Osteocyte (in vitro differentiated cells): ENCODE measurements at regions not wholly inside any gene's neighbourhood (a gene's known extent, or its start where the extent isn't known, plus 50 kb on each side); places are given as distances from the start of the nearest gene placed in this dataset.
"Not testable (repeated sequence)": the region's sequence is repeated elsewhere in the genome, so short reads cannot be mapped to it uniquely, and the experiment has no call there.

Experiments
- DNase-seq: peaks from one replicate; pipeline ENCODE4 v3.0.0; 2021; ENCODE audit warnings: mixed read lengths; ENCODE audit not compliant: unreplicated experiment; ENCODE audit errors: extremely low spot score
- H3K27ac Mint-ChIP-seq: one replicate; pipeline ENCODE4 v1.8.0; 2021; ENCODE audit warnings: mild to moderate bottlenecking, mixed read lengths; ENCODE audit not compliant: unreplicated experiment
- H3K27me3 Mint-ChIP-seq: one replicate; pipeline ENCODE4 v1.8.0; 2021; ENCODE audit warnings: mixed read lengths; ENCODE audit not compliant: unreplicated experiment
- H3K36me3 Mint-ChIP-seq: one replicate; pipeline ENCODE4 v1.8.0; 2021; ENCODE audit warnings: mixed read lengths; ENCODE audit not compliant: unreplicated experiment
- H3K4me1 Mint-ChIP-seq: one replicate; pipeline ENCODE4 v1.8.0; 2021; ENCODE audit warnings: mixed read lengths; ENCODE audit not compliant: unreplicated experiment
- H3K4me3 Mint-ChIP-seq: one replicate; pipeline ENCODE4 v1.8.0; 2021; ENCODE audit warnings: mild to moderate bottlenecking, moderate library complexity, mixed read lengths; ENCODE audit not compliant: unreplicated experiment
- H3K9me3 Mint-ChIP-seq: one replicate; pipeline ENCODE4 v1.8.0; 2021; ENCODE audit warnings: mixed read lengths; ENCODE audit not compliant: unreplicated experiment
- CTCF ChIP-seq: fragments of 200-600 bp; sonication (generic); IDR thresholded peaks from 2 replicates; pipeline ENCODE4 v1.5.0; 2021; ENCODE audit warnings: antibody characterized with exemption, mild to moderate bottlenecking, moderate library complexity

DNA sequence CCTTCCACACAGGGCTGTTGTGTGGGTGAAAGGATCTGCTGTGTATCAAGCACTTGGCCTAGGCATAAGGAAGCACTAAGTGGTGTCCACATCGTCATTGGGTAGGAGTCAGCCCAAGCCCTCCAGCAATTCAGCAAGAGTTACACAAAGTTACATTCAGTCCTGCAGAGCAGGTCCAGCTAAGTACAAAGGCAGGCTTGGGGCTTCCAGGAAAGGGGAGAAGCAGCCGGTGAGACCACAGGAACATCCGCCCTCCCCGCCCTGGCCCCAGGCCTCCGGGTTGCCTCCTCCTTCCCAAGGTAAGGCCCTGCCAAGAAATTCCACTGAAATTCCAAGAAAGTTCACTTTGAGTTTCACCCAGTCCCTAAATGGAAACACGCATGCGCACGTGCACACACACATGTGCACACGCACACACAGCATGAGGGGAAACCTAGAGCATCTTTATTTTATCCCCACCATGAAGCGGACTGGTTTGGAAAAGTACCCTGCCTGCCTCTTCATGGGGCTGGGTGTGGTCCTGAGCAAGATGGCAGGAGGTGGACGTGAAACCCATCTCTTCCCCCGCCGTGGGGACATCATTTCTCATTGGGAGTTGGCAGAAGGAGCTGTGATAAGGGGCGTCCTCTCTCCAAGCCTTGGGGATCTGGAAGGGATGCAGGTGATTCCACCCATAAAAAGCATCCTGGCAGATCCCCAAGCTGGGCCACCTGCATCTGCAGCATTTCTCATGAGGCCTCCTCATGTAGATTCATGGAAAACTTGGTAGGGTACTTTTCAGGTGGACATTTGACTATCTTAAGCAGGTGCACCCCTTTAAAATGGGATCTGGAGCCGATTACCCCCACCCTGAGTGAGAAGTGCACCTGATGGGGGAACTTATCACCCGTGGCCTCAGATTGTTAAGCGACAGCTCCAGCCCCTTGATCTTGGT, 69.1 kb upstream of the NANOS1 start:
- no peaks in the 10 kb centered on the region for H3K9me3 Mint-ChIP-seq
- H3K27ac Mint-ChIP-seq: no peak overlapping the region
- H3K4me3 Mint-ChIP-seq: no peak overlapping the region
- H3K27me3 Mint-ChIP-seq: peaks cover 6% of the 10 kb centered on the region
- no peak for DNase-seq
- H3K36me3 Mint-ChIP-seq: no peaks in the 10 kb centered on the region
- peaks cover 20% of the 10 kb centered on the region for H3K4me1 Mint-ChIP-seq
- no peak for TF ChIP-seq CTCF

DNA sequence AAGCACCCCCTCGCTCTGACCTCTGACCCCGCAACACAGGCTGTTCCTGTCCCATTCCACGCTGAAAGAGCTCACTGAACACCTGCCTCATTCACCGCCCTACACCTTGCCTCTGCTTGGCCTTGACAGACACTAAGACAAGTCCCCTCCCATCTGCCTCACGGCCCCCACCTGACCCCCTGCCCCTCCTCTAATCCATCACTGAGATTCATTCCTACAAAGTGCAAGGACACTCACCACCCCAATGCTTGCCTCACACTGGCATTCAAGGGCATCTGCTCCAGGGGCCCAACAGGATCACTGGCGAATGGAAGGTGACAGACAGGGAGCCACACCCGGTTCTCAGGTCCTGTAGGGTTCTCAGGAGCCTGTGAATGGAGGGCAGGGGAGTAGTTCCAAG, 68.1 kb upstream of the NANOS1 start:
- Mint-ChIP-seq H3K27me3 (peaks cover 5% of the 10 kb centered on the region), H3K27ac (no peak overlapping the region), H3K4me1 (peaks cover 20% of the 10 kb centered on the region), H3K36me3 (no peaks in the 10 kb centered on the region), H3K9me3 (no peaks in the 10 kb centered on the region), H3K4me3 (no peak overlapping the region)
- DNase-seq: no peak
- TF ChIP-seq CTCF: no peak

DNA sequence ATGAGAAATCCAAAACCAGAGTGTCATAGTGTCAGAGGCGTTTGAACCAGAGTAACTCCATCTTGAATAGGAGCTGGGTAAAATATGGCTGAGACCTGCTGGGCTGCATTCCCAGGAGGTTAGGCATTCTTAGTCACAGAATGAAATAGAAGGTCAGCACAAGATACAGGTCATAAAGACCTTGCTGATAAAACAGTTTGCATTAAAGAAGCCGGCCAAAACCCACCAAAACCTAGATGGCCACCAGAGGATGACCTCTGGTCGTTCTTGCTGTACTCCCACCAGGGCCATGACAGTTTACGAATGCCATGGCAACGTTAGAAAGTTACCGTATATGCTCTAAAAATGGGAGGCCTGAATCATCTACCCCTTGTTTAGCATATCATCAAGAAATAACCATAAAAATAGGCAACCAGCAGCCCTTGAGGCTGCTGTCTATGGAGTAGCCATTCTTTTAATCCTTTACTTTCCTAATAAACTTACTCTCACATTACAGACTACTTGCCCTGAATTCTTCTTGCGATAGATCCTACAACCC, 67.1 kb upstream of the NANOS1 start:
- not testable (repeated sequence) for H3K4me3 Mint-ChIP-seq, H3K27me3 Mint-ChIP-seq, H3K27ac Mint-ChIP-seq, H3K9me3 Mint-ChIP-seq, H3K36me3 Mint-ChIP-seq, DNase-seq
- peaks cover 20% of the 10 kb centered on the region for H3K4me1 Mint-ChIP-seq

- no peaks in the 10 kb centered on the region for H3K36me3 Mint-ChIP-seq
- no peak overlapping the region for H3K27ac Mint-ChIP-seq
- no peak overlapping the region for H3K4me3 Mint-ChIP-seq
- peaks cover 20% of the 10 kb centered on the region for H3K4me1 Mint-ChIP-seq
- H3K9me3 Mint-ChIP-seq: no peaks in the 10 kb centered on the region
- peaks cover 5% of the 10 kb centered on the region for H3K27me3 Mint-ChIP-seq
- TF ChIP-seq CTCF: no peak
- no peak for DNase-seq
These were observed 66.2 kb upstream of the NANOS1 start for GRCh38 chr10:118963341-118963740.

DNA sequence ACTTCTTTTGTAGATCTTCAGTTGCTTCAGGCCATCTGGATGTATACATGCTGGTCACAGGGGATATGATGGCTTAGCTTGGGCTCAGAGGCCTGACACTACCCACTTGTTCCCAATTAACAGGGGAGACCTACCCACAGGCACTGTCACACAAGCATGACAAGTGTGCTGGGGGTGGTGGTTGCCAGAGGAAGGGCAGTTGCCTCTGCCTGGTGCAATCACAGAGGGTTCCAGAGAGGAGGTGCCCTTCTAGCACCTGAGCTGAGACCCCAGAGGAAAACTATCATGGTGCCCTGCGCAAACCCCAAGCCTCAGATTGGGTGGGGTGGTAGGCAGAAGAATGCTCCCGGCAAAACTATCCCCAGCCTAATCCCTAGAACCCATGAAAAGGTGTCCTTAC, 65.6 kb upstream of the NANOS1 start:
- H3K27ac Mint-ChIP-seq: no peak overlapping the region
- peaks cover 5% of the 10 kb centered on the region for H3K27me3 Mint-ChIP-seq
- no peak for DNase-seq
- no peak for TF ChIP-seq CTCF
- no peak overlapping the region for H3K4me3 Mint-ChIP-seq
- H3K4me1 Mint-ChIP-seq: peaks cover 14% of the 10 kb centered on the region
- no peaks in the 10 kb centered on the region for H3K36me3 Mint-ChIP-seq
- no peaks in the 10 kb centered on the region for H3K9me3 Mint-ChIP-seq

DNA sequence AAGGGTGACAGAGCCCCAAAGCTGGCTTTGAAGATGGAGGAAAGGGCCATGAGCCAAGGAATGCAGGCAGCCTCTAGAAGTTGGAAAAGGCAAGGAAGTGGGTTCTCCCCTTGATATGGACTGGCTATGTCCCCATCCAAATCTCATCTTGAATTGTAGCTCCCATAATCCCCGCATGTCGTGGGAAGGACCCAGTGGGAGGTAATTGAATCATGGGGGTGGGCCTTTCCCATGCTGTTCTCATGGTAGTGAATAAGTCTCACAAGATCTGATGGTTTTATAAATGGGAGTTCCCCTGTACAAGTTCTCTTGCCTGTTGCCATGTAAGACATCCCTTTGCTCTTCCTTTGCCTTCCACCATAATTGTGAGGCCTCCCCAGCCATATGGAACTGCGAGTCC, 65.0 kb upstream of the NANOS1 start:
- H3K36me3 Mint-ChIP-seq, H3K4me3 Mint-ChIP-seq, H3K27ac Mint-ChIP-seq, H3K27me3 Mint-ChIP-seq, H3K4me1 Mint-ChIP-seq, H3K9me3 Mint-ChIP-seq, DNase-seq: not testable (repeated sequence)
